Esophagus muscularis mucosa (tissue), 4 donors: ENCODE measurements at regions not wholly inside any gene's neighbourhood (a gene's known extent, or its start where the extent isn't known, plus 50 kb on each side); places are given as distances from the start of the nearest gene placed in this dataset.
A peak's percentile ranks its signal among the peaks of the same experiment; 100 is the strongest.

ENCODE experiments used
- DNase-seq: peaks from one replicate; pipeline ENCODE4 v3.0.0-alpha.2; 2017; ENCODE audit errors: extremely low spot score
- H3K27ac ChIP-seq, 4 donors: fragments of 200-600 bp; sonication (generic); replicated peaks in 1 of 4; 1 replicate in 3 of 4; 2 replicates in 1 of 4; pipeline ENCODE4 v1.5.1; 2016 to 2019; ENCODE audit warnings: mild to moderate bottlenecking in 1 of 4
- H3K27me3 ChIP-seq, 4 donors: fragments of 200-600 bp; sonication (generic); one replicate each; pipeline versions ENCODE4 v1.5.1 to v1.6.0; 2016 to 2019
- H3K36me3 ChIP-seq, 4 donors: fragments of 200-600 bp; sonication (generic); one replicate each; pipeline ENCODE4 v1.5.1; 2016 to 2019
- H3K4me1 ChIP-seq, 4 donors: fragments of 200-600 bp; sonication (generic); one replicate each; pipeline ENCODE4 v1.5.1; 2016 to 2019
- H3K4me3 ChIP-seq, 4 donors: fragments of 200-600 bp; sonication (generic); 1 replicate in 2 of 4; 2 replicates in 2 of 4; pipeline ENCODE4 v1.5.1; 2016 to 2019; ENCODE audit warnings: mild to moderate bottlenecking in 4 of 4, moderate library complexity in 1 of 4
- H3K9me3 ChIP-seq, 4 donors: fragments of 200-600 bp; sonication (generic); 1 replicate in 3 of 4; 2 replicates in 1 of 4; pipeline ENCODE4 v1.5.1; 2016 to 2019
- CTCF ChIP-seq, 3 experiments: fragments of 200-600 bp in 2 of 3; fragments of 450-650 bp in 1 of 3; sonication (generic) in 2 of 3; IDR thresholded peaks; one replicate each; pipeline ENCODE4 v1.5.1; 2017 to 2019; ENCODE audit warnings: antibody characterized with exemption in 3 of 3, mild to moderate bottlenecking in 2 of 3, moderate library complexity in 1 of 3
- EP300 ChIP-seq: sonication (generic); formaldehyde crosslinking; IDR thresholded peaks from one replicate; pipeline ENCODE4 v1.6.1; 2017; ENCODE audit warnings: antibody characterized with exemption
- POLR2A ChIP-seq: fragments of 450-650 bp; IDR thresholded peaks from one replicate; pipeline ENCODE4 v1.6.1; 2017; ENCODE audit warnings: antibody characterized with exemption, moderate library complexity, mild to moderate bottlenecking, low read depth
- POLR2AphosphoS5 ChIP-seq, 2 donors: sonication (generic); formaldehyde crosslinking; IDR thresholded peaks; one replicate each; pipeline ENCODE4 v1.6.1; 2017; ENCODE audit warnings: antibody characterized with exemption in 2 of 2
- WGBS: methylation state at CpG from one replicate; pipeline ENCODE4 v1.1.5; 2018; 5-methylcytosine and 5-hydroxymethylcytosine counted together
- intact Hi-C: fragments of 100-400 bp; cut with DNase I; formaldehyde crosslinking; loops from one replicate; pipeline ENCODE4 v1.15.1; 2023

GRCh38 chr3:31241533-31241932 is 291.2 kb upstream of the STT3B start:
- intact Hi-C loops, result no loop called here
- Histone ChIP-seq H3K4me1 (no peaks in the 10 kb centered on the region), H3K27ac (no peak overlapping the region), H3K4me3 (no peak overlapping the region), H3K36me3 (no peaks in the 10 kb centered on the region), H3K9me3 (no peaks in the 10 kb centered on the region), H3K27me3 (no peaks in the 10 kb centered on the region)
- WGBS, result 100% methylated on average over 1 of the region's 3 CpGs
- no peak for DNase-seq
- TF ChIP-seq EP300 (no peak), POLR2A (no peak), CTCF (IDR thresholded peaks at IDR 0.05) (no peak), POLR2AphosphoS5 (IDR thresholded peaks at IDR 0.05) (no peak)

- TF ChIP-seq POLR2AphosphoS5 (IDR thresholded peaks at IDR 0.05), result no peak
- intact Hi-C loops, result no loop called here
- Histone ChIP-seq H3K27me3 (no peaks in the 10 kb centered on the region), H3K36me3 (no peaks in the 10 kb centered on the region), H3K4me1 (no peaks in the 10 kb centered on the region), H3K4me3 (no peak overlapping the region), H3K9me3 (no peaks in the 10 kb centered on the region), H3K27ac (no peak overlapping the region)
- no peak for DNase-seq
- 81% methylated on average over 3 of the region's 3 CpGs for WGBS
These were observed 290.4 kb upstream of the STT3B start for GRCh38 chr3:31242026-31242960.

GRCh38 chr3:31244929-31245817 is 287.6 kb upstream of the STT3B start:
- no peak for TF ChIP-seq EP300
- TF ChIP-seq POLR2AphosphoS5 (IDR thresholded peaks at IDR 0.05), result no peak
- no peak for TF ChIP-seq CTCF (IDR thresholded peaks at IDR 0.05)
- TF ChIP-seq POLR2A, result no peak
- intact Hi-C loops, result no loop called here
- no peaks in the 10 kb centered on the region for H3K36me3 ChIP-seq
- H3K9me3 ChIP-seq, result no peaks in the 10 kb centered on the region
- no peak overlapping the region for H3K4me3 ChIP-seq
- WGBS, result 75% methylated on average over 6 of the region's 6 CpGs
- H3K27ac ChIP-seq, result no peak overlapping the region
- DNase-seq, result peak; percentile 39
- no peaks in the 10 kb centered on the region for H3K4me1 ChIP-seq
- H3K27me3 ChIP-seq, result no peaks in the 10 kb centered on the region

GRCh38 chr3:31246293-31247062 is 286.2 kb upstream of the STT3B start:
- H3K36me3 ChIP-seq, result no peaks in the 10 kb centered on the region
- H3K27ac ChIP-seq, result no peak overlapping the region
- WGBS, result 73% methylated on average over 2 of the region's 2 CpGs
- H3K27me3 ChIP-seq, result no peaks in the 10 kb centered on the region
- DNase-seq, result peak; percentile 34
- TF ChIP-seq POLR2A, result no peak
- no peak for TF ChIP-seq CTCF (IDR thresholded peaks at IDR 0.05)
- TF ChIP-seq EP300, result no peak
- no peak for TF ChIP-seq POLR2AphosphoS5 (IDR thresholded peaks at IDR 0.05)
- no peaks in the 10 kb centered on the region for H3K9me3 ChIP-seq
- intact Hi-C loops, result no loop called here
- no peak overlapping the region for H3K4me3 ChIP-seq
- no peaks in the 10 kb centered on the region for H3K4me1 ChIP-seq
